ENCODE measurements at regions not wholly inside any gene's neighbourhood (a gene's known extent, or its start where the extent isn't known, plus 50 kb on each side); places are given as distances from the start of the nearest gene placed in this dataset.
A peak's percentile ranks its signal among the peaks of the same experiment; 100 is the strongest.

DNA sequence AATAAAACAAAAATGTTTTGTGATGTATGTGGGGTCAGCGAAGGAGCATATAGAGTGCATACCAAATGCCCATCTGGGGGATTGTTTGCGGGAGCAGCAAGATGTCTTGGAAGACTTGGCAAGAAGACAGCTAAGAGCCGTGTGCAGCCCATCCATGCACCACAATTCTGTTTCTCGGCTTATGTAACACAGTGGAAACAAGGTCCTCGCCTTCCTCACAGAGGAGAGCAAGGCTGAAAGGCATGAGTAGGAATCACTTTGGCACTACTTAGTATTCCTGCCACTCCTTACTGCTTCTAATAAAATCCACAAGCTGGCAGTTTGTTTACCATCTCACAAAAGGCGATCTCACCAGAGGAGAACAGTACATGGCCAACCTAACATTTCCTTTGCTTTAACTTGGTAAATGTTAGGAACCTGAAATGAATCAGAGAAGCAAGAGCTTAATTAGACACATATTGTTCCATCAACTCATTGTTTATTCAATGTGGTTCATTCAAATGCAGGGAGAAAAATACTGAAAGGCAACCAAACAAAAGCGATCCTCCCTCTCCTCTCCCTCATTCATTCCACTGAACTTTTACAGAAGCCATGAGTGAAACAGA, 648.1 kb downstream of the ACTL7B start:
- TF ChIP-seq, protein P1, sequence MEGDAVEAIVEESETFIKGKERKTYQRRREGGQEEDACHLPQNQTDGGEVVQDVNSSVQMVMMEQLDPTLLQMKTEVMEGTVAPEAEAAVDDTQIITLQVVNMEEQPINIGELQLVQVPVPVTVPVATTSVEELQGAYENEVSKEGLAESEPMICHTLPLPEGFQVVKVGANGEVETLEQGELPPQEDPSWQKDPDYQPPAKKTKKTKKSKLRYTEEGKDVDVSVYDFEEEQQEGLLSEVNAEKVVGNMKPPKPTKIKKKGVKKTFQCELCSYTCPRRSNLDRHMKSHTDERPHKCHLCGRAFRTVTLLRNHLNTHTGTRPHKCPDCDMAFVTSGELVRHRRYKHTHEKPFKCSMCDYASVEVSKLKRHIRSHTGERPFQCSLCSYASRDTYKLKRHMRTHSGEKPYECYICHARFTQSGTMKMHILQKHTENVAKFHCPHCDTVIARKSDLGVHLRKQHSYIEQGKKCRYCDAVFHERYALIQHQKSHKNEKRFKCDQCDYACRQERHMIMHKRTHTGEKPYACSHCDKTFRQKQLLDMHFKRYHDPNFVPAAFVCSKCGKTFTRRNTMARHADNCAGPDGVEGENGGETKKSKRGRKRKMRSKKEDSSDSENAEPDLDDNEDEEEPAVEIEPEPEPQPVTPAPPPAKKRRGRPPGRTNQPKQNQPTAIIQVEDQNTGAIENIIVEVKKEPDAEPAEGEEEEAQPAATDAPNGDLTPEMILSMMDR (IDR thresholded peaks at IDR 0.05) = no peak
- no peak for TF ChIP-seq POLR2AphosphoS5 (IDR thresholded peaks at IDR 0.05)
- TF ChIP-seq POLR2A (IDR thresholded peaks at IDR 0.05) = no peak
- TF ChIP-seq EP300 (IDR thresholded peaks at IDR 0.05) = no peak
- no peaks in the 10 kb centered on the region for H3K27me3 ChIP-seq
- intact Hi-C loops (cut with DNase I; ENCODE audit: low total_unique reads) = no loop called here
- WGBS, 5 donors = 49 to 64% (median 57%) methylated on average over 7 of the region's 7 CpGs
- no peaks in the 10 kb centered on the region for H3K36me3 ChIP-seq
- H3K4me3 ChIP-seq = no peak overlapping the region
- peak overlapping the region in 2 of 5 donors; percentile 33 to 52 for H3K27ac ChIP-seq
- DNase-seq = peak in 1 of 2 donors; percentile 68
- peaks cover 0 to 17% (median 3%) of the 10 kb centered on the region in 4 donors for H3K4me1 ChIP-seq
- H3K9me3 ChIP-seq = peaks cover 0 to 7% (median 0%) of the 10 kb centered on the region in 4 donors

DNA sequence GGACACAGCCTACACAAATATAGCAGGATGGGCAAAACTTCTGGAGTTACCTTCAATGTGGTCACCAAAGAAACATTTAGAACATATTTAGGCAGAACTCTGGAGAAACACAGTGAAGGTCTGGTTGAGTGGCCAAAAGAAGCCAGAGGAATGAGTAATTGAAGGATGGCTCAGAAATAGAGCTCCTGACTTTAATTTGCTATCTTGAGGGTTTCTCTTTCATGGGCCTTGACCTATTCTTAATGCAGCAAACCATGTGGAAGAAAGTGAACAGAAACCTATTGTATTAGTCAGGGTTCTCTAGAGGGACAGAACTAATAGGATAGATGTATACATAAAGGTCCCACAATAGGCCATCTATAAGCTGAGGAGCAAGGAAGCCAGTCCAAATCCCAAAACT, 650.5 kb downstream of the ACTL7B start:
- H3K27ac ChIP-seq = no peak overlapping the region
- H3K4me3 ChIP-seq = no peak overlapping the region
- TF ChIP-seq EP300 (IDR thresholded peaks at IDR 0.05) = no peak
- TF ChIP-seq POLR2AphosphoS5 (IDR thresholded peaks at IDR 0.05) = no peak
- TF ChIP-seq POLR2A (IDR thresholded peaks at IDR 0.05) = no peak
- TF ChIP-seq, protein P1 (IDR thresholded peaks at IDR 0.05) = no peak
- intact Hi-C loops (cut with DNase I; ENCODE audit: low total_unique reads) = no loop called here
- no peak for DNase-seq
- H3K9me3 ChIP-seq = peaks cover 0 to 8% (median 4%) of the 10 kb centered on the region in 4 donors
- no peaks in the 10 kb centered on the region for H3K27me3 ChIP-seq
- peaks cover 0 to 17% (median 3%) of the 10 kb centered on the region in 4 donors for H3K4me1 ChIP-seq
- no peaks in the 10 kb centered on the region for H3K36me3 ChIP-seq

DNA sequence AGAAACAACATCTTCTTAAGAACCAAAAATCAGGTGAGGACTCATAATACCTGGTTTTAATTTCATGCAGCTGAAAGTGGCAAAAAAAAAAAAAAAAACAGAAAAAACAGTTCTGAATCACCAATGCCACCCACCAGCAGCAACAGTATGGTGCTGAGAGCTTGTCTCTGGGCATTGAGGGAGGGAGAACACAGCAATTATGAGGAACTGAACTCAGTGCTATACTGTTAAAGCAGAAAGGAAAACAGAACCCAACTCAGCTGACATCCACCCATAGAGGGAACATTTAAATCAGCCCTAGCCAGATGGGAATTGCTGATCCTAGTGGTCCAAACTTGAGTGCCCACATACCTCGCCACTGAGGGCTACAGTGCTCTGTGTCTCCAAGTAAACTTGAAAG, 657.9 kb downstream of the ACTL7B start:
- H3K36me3 ChIP-seq = no peaks in the 10 kb centered on the region
- no peak for DNase-seq
- H3K27ac ChIP-seq = no peak overlapping the region
- H3K27me3 ChIP-seq = no peaks in the 10 kb centered on the region
- 86 to 97% (median 92%) methylated on average over 1 of the region's 1 CpG for WGBS, 5 donors
- peaks cover 5 to 22% (median 15%) of the 10 kb centered on the region in 4 donors for H3K4me1 ChIP-seq
- TF ChIP-seq EP300 (IDR thresholded peaks at IDR 0.05) (no peak), POLR2AphosphoS5 (IDR thresholded peaks at IDR 0.05) (no peak), POLR2A (IDR thresholded peaks at IDR 0.05) (no peak)
- H3K4me3 ChIP-seq = no peak overlapping the region
- intact Hi-C loops (cut with DNase I; ENCODE audit: low total_unique reads) = no loop called here
- peaks cover 0 to 8% (median 0%) of the 10 kb centered on the region in 4 donors for H3K9me3 ChIP-seq

DNA sequence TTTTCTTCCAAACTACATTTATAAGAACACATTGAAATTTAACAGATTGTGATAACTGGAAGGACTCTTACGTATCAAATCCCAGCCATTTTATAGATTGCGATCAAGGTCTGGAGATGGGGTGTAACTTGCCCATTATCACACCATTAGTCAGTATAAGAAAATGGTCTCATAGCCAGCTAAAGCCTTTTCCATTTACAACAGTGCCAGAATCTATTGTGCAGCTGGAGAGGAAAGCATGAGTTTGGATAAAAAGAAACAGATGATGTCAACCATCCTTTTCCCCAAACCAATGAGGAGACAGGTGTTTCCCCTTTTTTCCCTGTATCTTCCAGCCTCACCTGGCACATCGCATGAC, 658.8 kb downstream of the ACTL7B start:
- Histone ChIP-seq H3K4me1 (peaks cover 5 to 22% (median 15%) of the 10 kb centered on the region in 4 donors), H3K9me3 (peaks cover 0 to 8% (median 0%) of the 10 kb centered on the region in 4 donors), H3K27me3 (no peaks in the 10 kb centered on the region), H3K4me3 (no peak overlapping the region), H3K27ac (no peak overlapping the region), H3K36me3 (no peaks in the 10 kb centered on the region)
- TF ChIP-seq POLR2A (IDR thresholded peaks at IDR 0.05) (no peak), POLR2AphosphoS5 (IDR thresholded peaks at IDR 0.05) (no peak), EP300 (IDR thresholded peaks at IDR 0.05) (no peak)
- TF ChIP-seq, protein P1 (IDR thresholded peaks at IDR 0.05) = no peak
- intact Hi-C loops (cut with DNase I; ENCODE audit: low total_unique reads) = no loop called here
- WGBS, 5 donors = 85 to 96% (median 92%) methylated on average over 3 of the region's 3 CpGs
- DNase-seq = no peak

DNA sequence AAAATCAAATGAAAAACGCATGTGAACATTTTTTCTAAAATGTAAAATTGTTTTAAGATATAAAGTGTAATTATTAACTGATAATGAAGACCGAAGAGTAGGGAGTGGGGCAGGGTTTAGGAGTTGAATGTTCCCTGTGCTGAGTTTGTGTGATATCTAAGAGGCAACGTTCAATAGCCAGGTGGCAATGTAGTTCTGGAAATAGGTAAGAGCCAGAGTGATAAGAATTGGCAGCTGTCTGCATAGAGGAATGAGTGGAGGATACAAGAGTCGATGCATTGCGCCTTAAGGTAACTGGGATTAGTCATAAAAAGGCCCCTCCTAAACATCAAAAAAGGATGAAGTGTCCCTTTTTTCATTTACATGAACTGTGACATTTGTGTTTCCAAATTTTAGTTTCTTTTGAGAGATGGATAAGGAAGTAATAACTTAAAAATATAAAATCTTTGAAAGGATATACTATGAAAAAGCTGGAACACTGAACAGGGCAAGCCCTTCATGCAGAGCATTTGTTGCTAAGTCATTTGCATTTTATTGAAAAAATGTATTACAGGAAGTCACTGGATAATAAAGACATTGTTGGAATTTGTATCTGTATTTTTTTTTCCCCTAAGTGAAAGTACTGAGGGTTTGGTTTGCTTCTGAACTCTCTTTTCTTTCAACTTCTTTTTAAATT, 659.3 kb downstream of the ACTL7B start:
- 32 to 70% (median 43%) methylated on average over 5 of the region's 5 CpGs for WGBS, 5 donors
- no peaks in the 10 kb centered on the region for H3K27me3 ChIP-seq
- H3K36me3 ChIP-seq = no peaks in the 10 kb centered on the region
- intact Hi-C loops (cut with DNase I; ENCODE audit: low total_unique reads) = no loop called here
- TF ChIP-seq POLR2A (IDR thresholded peaks at IDR 0.05) (no peak), POLR2AphosphoS5 (IDR thresholded peaks at IDR 0.05) (peak in 1 of 3 donors; percentile 25), EP300 (IDR thresholded peaks at IDR 0.05) (no peak)
- TF ChIP-seq, protein P1 (IDR thresholded peaks at IDR 0.05) = peak in 1 of 7 experiments; percentile 65
- H3K27ac ChIP-seq = no peak overlapping the region
- H3K4me3 ChIP-seq = no peak overlapping the region
- DNase-seq = no peak
- H3K9me3 ChIP-seq = peaks cover 0 to 6% (median 0%) of the 10 kb centered on the region in 4 donors
- peaks cover 5 to 22% (median 15%) of the 10 kb centered on the region in 4 donors for H3K4me1 ChIP-seq
